ENCODE measurements at regions not wholly inside any gene's neighbourhood (a gene's known extent, or its start where the extent isn't known, plus 50 kb on each side); places are given as distances from the start of the nearest gene placed in this dataset.

- TF ChIP-seq CTCF (IDR thresholded peaks at IDR 0.05; ENCODE audit: low read length): no peak
- no peak for TF ChIP-seq EZH2 (optimal IDR thresholded peaks at IDR 0.05; ENCODE audit: low read depth, low read length)
Observed at GRCh38 chr16:60553090-60553757, 1483.0 kb downstream of the CDH8 start.
